Colonic mucosa (tissue), 4 donors: ENCODE measurements at regions not wholly inside any gene's neighbourhood (a gene's known extent, or its start where the extent isn't known, plus 50 kb on each side); places are given as distances from the start of the nearest gene placed in this dataset.
"Not testable (repeated sequence)": the region's sequence is repeated elsewhere in the genome, so short reads cannot be mapped to it uniquely, and the experiment has no call there.

Experiments used
- DNase-seq: peaks from one replicate; pipeline ENCODE4 v3.0.0-alpha.2; 2020
- H3K27ac ChIP-seq: fragments of 200-600 bp; one replicate; pipeline ENCODE4 v1.8.0; 2021
- H3K27me3 ChIP-seq: fragments of 200-600 bp; one replicate; pipeline ENCODE4 v1.8.0; 2021
- H3K36me3 ChIP-seq: fragments of 200-600 bp; one replicate; pipeline ENCODE4 v1.8.0; 2021
- H3K4me1 ChIP-seq: fragments of 200-600 bp; one replicate; pipeline ENCODE4 v1.8.0; 2021; ENCODE audit warnings: mild to moderate bottlenecking
- H3K4me3 ChIP-seq: fragments of 200-600 bp; one replicate; pipeline ENCODE4 v1.8.0; 2021
- H3K9ac ChIP-seq, 2 donors: one replicate each; pipeline ENCODE4 v1.7.0; 2013; ENCODE audit warnings: control low read depth in 2 of 2, low read depth in 2 of 2, low read length in 2 of 2
- H3K9me3 ChIP-seq: fragments of 200-600 bp; one replicate; pipeline ENCODE4 v1.8.0; 2021
- intact Hi-C: fragments of 100-400 bp; cut with DNase I; formaldehyde crosslinking; loops from one replicate; pipeline ENCODE4 v1.14.1; 2022
- TF ChIP-seq, protein P1 (sequence below): fragments of 200-600 bp; IDR thresholded peaks from one replicate; pipeline ENCODE4 v1.8.0; 2022; ENCODE audit warnings: antibody characterized with exemption, mild to moderate bottlenecking
- donor health status: healthy.
- donor health status: DM: no; HTN: no; CAD: no.
- donor health status: DM: no; HTN: no; CAD: no.

DNA sequence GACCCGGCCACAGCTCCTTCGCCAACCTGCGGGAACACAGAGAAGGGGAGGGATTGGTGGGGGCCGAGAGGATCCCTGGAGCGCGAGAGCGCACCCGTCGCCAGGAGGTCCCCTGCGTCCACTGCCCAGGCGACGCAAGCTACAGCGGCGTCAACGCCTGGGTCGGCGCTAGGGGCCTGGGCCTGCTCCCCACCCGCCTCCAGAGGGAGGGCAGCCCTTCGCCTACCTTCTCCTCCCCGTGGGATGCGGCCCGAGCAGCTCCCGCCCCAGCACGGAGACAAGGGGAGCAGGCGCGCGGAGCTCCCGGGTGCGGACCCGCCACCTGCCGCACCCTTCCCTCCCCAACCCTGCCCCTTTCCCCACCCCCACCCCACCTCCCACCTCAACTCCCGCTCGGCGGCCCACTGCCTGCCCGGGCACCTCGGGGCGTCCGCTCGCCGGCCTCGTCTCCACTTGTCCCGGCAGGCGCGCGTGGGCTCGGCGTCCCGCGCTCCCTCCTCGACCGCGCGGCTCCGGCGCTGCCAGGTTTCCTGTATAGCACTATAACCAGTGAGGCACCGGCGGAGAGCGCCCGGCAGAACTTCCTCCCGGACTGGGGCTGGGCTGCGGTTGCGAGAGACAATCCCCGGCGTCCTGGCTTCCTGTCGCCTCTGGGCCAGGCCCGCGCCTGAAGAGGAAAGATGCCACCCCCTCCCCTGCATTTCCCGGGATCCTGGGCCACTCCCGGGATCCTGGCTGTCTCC is 119.1 kb upstream of the SMURF2 start:
- intact Hi-C loops, result no loop called here
- TF ChIP-seq, protein P1, sequence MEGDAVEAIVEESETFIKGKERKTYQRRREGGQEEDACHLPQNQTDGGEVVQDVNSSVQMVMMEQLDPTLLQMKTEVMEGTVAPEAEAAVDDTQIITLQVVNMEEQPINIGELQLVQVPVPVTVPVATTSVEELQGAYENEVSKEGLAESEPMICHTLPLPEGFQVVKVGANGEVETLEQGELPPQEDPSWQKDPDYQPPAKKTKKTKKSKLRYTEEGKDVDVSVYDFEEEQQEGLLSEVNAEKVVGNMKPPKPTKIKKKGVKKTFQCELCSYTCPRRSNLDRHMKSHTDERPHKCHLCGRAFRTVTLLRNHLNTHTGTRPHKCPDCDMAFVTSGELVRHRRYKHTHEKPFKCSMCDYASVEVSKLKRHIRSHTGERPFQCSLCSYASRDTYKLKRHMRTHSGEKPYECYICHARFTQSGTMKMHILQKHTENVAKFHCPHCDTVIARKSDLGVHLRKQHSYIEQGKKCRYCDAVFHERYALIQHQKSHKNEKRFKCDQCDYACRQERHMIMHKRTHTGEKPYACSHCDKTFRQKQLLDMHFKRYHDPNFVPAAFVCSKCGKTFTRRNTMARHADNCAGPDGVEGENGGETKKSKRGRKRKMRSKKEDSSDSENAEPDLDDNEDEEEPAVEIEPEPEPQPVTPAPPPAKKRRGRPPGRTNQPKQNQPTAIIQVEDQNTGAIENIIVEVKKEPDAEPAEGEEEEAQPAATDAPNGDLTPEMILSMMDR, result no peak
- peak overlapping the region; percentile 76 to 78 for H3K9ac ChIP-seq
- no peaks in the 10 kb centered on the region for H3K36me3 ChIP-seq
- H3K4me3 ChIP-seq, result peak overlapping the region; percentile 56
- peak; percentile 69 for DNase-seq
- peak overlapping the region; percentile 83 for H3K27ac ChIP-seq
- no peaks in the 10 kb centered on the region for H3K9me3 ChIP-seq
- H3K4me1 ChIP-seq, result peaks cover 8% of the 10 kb centered on the region
- H3K27me3 ChIP-seq, result no peaks in the 10 kb centered on the region

DNA sequence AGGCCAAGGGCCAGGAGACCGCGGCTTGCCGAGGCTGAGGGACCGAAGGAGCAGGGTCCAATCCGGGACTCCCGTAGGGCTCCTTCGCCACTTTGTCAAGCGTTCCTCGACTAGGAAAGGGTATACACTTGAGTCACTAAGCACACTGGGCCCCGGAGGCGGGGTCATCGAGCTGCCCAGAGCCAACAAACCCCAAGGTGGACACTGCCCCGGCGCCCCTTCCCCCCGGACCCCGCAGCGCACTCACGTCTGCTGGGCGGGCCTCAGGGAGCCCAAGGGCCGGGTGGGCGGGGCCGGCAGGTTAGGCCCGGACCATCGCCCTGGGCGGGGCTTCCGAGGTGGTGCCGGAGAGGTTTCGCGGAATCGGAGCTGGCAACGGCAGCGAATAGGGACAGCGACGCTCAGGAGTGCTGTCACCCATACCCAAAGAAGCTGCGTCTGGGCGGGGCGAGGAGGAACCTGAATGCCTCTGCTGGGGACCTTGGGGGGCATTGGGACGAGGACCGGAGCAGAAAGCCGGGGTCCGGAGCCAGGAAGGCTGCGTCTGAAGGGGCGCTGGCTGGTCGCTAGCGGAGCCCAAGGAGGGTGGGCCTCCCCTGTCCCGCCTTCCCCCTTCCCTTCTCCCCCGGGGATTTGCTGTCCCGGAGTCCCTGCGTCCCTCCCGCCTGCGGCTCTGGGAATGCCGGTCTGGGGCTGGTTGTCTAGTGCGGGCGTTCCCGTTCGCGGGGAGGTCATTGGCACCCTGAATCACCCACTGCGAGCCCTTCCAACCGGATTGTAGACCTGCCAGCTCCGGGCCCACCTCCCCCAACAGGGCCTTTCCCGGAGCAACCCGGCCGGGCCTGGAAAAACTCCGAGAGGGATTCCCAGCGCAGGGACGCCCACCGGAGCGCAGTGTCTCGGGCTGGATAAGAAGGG is 118.2 kb upstream of the SMURF2 start:
- Histone ChIP-seq H3K9me3 (no peaks in the 10 kb centered on the region), H3K4me1 (peaks cover 8% of the 10 kb centered on the region), H3K36me3 (no peaks in the 10 kb centered on the region), H3K9ac (peak overlapping the region; percentile 76 to 78), H3K27ac (peak overlapping the region; percentile 83), H3K4me3 (peak overlapping the region; percentile 56), H3K27me3 (no peaks in the 10 kb centered on the region)
- DNase-seq, result peak; percentile 93
- TF ChIP-seq, protein P1, result no peak
- intact Hi-C loops, result no loop called here

DNA sequence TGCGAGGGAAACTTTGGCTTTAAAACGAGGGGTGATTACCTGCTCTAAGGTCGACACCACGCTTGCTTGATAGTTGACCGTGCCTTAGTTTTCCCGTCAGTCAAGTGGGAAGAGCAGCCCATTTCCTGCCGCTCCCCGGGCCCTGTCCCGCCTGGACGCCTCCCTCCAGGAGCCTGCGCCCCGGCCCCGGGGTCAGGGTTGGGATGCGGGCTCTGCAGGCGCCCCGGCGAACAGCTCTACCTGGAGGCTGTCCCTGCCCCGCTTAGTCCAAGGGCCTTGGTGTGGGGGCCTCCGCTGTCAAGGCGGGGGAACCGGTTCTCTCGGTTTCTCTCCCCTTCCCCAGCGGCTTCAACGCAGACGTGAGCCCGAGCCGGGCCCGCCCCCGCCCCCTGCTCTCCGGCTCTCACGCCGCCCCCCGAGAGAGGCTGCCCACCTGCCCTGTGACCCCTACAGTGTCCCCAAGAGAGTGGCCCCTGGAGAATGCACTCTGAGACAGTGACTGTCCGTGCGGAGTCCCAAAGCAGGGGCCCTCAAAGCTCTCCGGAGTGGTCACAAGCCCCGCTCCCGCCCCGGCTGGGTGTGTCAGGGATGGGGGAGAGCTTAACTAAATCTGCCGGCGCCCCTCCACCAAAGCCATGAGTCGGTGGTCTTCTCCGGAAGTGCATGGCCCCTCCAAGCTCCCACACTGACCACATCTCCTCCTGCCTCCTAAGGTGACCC is 117.4 kb upstream of the SMURF2 start:
- peak overlapping the region; percentile 83 for H3K27ac ChIP-seq
- TF ChIP-seq, protein P1, result no peak
- peak overlapping the region; percentile 61 to 76 for H3K9ac ChIP-seq
- intact Hi-C loops, result no loop called here
- peak overlapping the region; percentile 56 for H3K4me3 ChIP-seq
- peak; percentile 49 for DNase-seq
- peaks cover 8% of the 10 kb centered on the region for H3K4me1 ChIP-seq
- H3K27me3 ChIP-seq, result no peaks in the 10 kb centered on the region
- H3K9me3 ChIP-seq, result no peaks in the 10 kb centered on the region
- no peaks in the 10 kb centered on the region for H3K36me3 ChIP-seq

DNA sequence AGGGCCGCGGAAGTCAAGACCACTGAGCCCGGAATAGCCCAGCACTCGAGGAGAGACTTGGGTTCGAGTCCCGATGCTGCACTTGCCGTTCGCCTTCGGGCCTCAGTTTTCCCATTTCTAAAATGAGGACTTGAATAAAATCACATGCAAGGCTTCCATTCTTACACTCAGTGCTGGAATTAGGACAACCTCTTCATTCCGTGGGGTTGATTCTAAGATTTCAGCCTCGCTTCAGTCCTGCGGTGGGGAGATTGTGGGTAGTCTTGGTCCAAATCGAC is 116.9 kb upstream of the SMURF2 start:
- H3K4me1 ChIP-seq, DNase-seq, H3K27me3 ChIP-seq, intact Hi-C loops, H3K27ac ChIP-seq, H3K9ac ChIP-seq, H3K9me3 ChIP-seq, H3K36me3 ChIP-seq: not testable (repeated sequence)
- H3K4me3 ChIP-seq, result peak overlapping the region; percentile 25

DNA sequence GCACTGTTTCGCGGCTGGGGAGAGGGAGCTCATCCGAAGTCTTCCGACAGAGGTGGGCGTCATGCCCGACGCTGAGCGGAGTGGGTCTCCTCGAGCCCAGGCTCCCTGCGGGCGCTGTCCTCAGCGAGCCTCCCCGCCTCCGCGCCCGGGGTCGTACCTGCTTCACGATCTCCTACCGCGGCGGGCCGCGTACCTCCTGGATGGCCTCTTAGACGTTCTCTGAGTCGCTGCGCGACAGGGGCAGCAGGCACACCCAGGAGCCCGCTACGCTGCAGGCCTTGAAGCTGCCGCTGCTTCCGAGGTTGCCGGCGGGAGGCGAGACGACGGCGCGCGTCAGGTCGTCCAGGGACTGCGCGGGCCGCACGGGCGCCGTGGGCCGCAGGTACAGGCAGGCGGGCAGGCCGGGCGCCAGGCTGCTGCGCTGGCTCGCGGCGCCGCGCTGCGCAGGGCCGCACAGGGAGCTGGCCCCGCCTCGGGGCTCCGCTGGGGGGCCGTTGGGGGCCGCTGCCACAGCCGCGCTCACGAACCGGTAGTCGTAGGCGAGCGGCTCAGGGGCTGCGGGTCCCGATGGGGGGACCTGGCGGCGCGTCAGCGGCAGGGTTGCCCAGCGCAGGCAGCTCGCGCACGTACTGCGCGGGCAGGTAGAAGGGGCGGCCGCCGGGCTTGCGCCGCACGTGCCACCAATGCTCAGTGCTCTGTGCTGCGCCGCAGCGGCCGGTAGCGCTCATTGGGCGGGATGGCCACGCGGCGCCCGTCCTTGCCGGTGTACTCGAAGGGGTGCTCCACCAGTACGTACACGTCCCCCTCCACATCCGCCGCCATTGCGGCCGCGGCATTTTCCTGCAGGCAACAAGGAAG is 116.4 kb upstream of the SMURF2 start:
- Histone ChIP-seq H3K9me3 (no peaks in the 10 kb centered on the region), H3K27ac (peak overlapping the region; percentile 60), H3K9ac (peak overlapping the region in 1 of 2 donors; percentile 60), H3K4me1 (peaks cover 8% of the 10 kb centered on the region), H3K4me3 (peak overlapping the region; percentile 25), H3K27me3 (no peaks in the 10 kb centered on the region), H3K36me3 (no peaks in the 10 kb centered on the region)
- intact Hi-C loops, result no loop called here
- TF ChIP-seq, protein P1, result no peak
- peak; percentile 49 for DNase-seq
